Sigmoid colon (tissue), 6 donors: ENCODE measurements at regions not wholly inside any gene's neighbourhood (a gene's known extent, or its start where the extent isn't known, plus 50 kb on each side); places are given as distances from the start of the nearest gene placed in this dataset.

Experiments used
- DNase-seq: peaks from one replicate; pipeline ENCODE4 v3.0.0-alpha.2; 2019
- H3K27ac ChIP-seq, 4 donors: fragments of 200-600 bp; sonication (generic); one replicate each; pipeline ENCODE4 v1.5.1; 2016 to 2019; ENCODE audit warnings: mild to moderate bottlenecking in 1 of 4
- H3K27me3 ChIP-seq, 3 donors: fragments of 200-600 bp; sonication (generic); one replicate each; pipeline ENCODE4 v1.5.1; 2019; ENCODE audit warnings: mild to moderate bottlenecking in 1 of 3
- H3K36me3 ChIP-seq, 4 donors: fragments of 200-600 bp; sonication (generic); one replicate each; pipeline ENCODE4 v1.5.1; 2016 to 2019
- H3K4me1 ChIP-seq, 4 donors: fragments of 200-600 bp; sonication (generic); one replicate each; pipeline ENCODE4 v1.5.1; 2017 to 2019
- H3K4me3 ChIP-seq, 4 donors: fragments of 200-600 bp; sonication (generic); one replicate each; pipeline ENCODE4 v1.5.1; 2017 to 2019; ENCODE audit warnings: mild to moderate bottlenecking in 2 of 4, moderate library complexity in 1 of 4
- H3K9me3 ChIP-seq, 4 donors: fragments of 200-600 bp in 3 of 4; sonication (generic) in 3 of 4; one replicate each; pipeline versions ENCODE4 v1.5.1 to v1.6.1; 2013 to 2019
- EP300 ChIP-seq, 4 donors: sonication (generic); formaldehyde crosslinking; IDR thresholded peaks; one replicate each; pipeline ENCODE4 v1.6.1; 2017; ENCODE audit warnings: antibody characterized with exemption in 4 of 4
- POLR2A ChIP-seq, 2 donors: fragments of 450-650 bp; IDR thresholded peaks; one replicate each; pipeline ENCODE4 v1.6.1; 2016; ENCODE audit warnings: antibody characterized with exemption in 2 of 2, mild to moderate bottlenecking in 2 of 2, moderate library complexity in 2 of 2
- POLR2AphosphoS5 ChIP-seq, 4 donors: sonication (generic); formaldehyde crosslinking; IDR thresholded peaks; one replicate each; pipeline ENCODE4 v1.6.1; 2017; ENCODE audit warnings: antibody characterized with exemption in 4 of 4
- WGBS, 2 donors: extraction: QIAGEN DNeasy Blood & Tissue Kit; methylation state at CpG; one replicate each; pipeline ENCODE4 v1.1.7; 2013; 5-methylcytosine and 5-hydroxymethylcytosine counted together
- intact Hi-C: fragments of 100-400 bp; cut with DNase I; formaldehyde crosslinking; loops from one replicate; pipeline ENCODE4 v1.15.1; 2023
- TF ChIP-seq, protein P1 (sequence below), 4 experiments: fragments of 450-650 bp in 3 of 4; fragments of 200-600 bp in 1 of 4; IDR thresholded peaks; one replicate each; pipeline ENCODE4 v1.5.1; 2016 to 2019; ENCODE audit warnings: antibody characterized with exemption in 4 of 4, mild to moderate bottlenecking in 3 of 4, moderate library complexity in 2 of 4
- donor health status: healthy with polysubstance abuse.
- donor health status: healthy.

DNA sequence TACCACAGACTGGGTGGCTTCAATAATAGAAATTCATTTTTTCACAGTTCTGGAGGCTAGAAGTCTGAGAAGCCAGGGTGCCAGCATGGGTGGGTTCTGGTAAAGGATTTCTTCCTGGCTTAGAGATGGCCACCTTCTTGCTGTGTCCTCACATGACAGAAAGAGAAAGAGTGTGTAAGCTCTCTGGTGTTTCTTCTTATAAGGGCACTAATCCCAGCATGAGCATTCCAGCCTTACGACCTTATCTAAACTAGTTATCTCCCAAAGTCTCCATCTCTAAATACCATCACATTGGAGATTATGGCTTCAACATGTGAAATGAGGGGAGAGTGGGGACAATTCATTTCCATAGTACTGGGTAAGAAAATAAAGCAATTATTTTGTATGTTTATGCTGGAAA, 226.5 kb upstream of the TUSC1 start:
- H3K9me3 ChIP-seq = no peaks in the 10 kb centered on the region
- H3K4me1 ChIP-seq = no peaks in the 10 kb centered on the region
- 74 to 87% methylated on average over 1 of the region's 1 CpG for WGBS, 2 donors
- H3K4me3 ChIP-seq = no peak overlapping the region
- DNase-seq = no peak
- no peaks in the 10 kb centered on the region for H3K27me3 ChIP-seq
- TF ChIP-seq POLR2A (IDR thresholded peaks at IDR 0.05) (no peak), EP300 (IDR thresholded peaks at IDR 0.05) (no peak), POLR2AphosphoS5 (IDR thresholded peaks at IDR 0.05) (no peak)
- TF ChIP-seq, protein P1, sequence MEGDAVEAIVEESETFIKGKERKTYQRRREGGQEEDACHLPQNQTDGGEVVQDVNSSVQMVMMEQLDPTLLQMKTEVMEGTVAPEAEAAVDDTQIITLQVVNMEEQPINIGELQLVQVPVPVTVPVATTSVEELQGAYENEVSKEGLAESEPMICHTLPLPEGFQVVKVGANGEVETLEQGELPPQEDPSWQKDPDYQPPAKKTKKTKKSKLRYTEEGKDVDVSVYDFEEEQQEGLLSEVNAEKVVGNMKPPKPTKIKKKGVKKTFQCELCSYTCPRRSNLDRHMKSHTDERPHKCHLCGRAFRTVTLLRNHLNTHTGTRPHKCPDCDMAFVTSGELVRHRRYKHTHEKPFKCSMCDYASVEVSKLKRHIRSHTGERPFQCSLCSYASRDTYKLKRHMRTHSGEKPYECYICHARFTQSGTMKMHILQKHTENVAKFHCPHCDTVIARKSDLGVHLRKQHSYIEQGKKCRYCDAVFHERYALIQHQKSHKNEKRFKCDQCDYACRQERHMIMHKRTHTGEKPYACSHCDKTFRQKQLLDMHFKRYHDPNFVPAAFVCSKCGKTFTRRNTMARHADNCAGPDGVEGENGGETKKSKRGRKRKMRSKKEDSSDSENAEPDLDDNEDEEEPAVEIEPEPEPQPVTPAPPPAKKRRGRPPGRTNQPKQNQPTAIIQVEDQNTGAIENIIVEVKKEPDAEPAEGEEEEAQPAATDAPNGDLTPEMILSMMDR (IDR thresholded peaks at IDR 0.05) = no peak
- H3K27ac ChIP-seq = no peak overlapping the region
- no peaks in the 10 kb centered on the region for H3K36me3 ChIP-seq
- intact Hi-C loops = no loop called here

DNA sequence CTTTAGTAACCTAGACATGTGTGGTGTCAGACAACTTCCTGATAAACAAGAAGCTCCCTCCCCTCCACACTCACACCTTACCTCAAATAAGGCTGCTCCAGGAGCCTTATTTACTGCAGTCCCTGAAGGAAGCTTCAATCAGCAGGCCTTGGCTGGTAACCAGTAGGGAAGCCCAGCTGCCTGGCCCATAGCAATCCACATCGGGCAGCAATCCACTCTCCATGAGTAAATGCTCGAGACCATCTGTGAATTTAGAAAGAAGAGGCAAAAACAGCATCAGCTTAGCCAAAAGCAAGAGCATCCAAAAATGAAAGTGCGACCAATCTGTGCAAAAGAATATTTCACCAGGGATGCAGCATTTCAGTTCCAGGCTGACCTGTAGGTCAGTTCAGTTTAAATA, 213.3 kb upstream of the TUSC1 start:
- H3K4me1 ChIP-seq = no peaks in the 10 kb centered on the region
- H3K36me3 ChIP-seq = no peaks in the 10 kb centered on the region
- TF ChIP-seq, protein P1 (IDR thresholded peaks at IDR 0.05) = no peak
- TF ChIP-seq EP300 (IDR thresholded peaks at IDR 0.05) (no peak), POLR2A (IDR thresholded peaks at IDR 0.05) (no peak), POLR2AphosphoS5 (IDR thresholded peaks at IDR 0.05) (no peak)
- 74 to 75% methylated on average over 3 of the region's 3 CpGs for WGBS, 2 donors
- H3K27me3 ChIP-seq = no peaks in the 10 kb centered on the region
- no peak overlapping the region for H3K4me3 ChIP-seq
- intact Hi-C loops = no loop called here
- DNase-seq = no peak
- H3K9me3 ChIP-seq = peaks cover 0 to 5% (median 0%) of the 10 kb centered on the region in 4 donors
- H3K27ac ChIP-seq = no peak overlapping the region

DNA sequence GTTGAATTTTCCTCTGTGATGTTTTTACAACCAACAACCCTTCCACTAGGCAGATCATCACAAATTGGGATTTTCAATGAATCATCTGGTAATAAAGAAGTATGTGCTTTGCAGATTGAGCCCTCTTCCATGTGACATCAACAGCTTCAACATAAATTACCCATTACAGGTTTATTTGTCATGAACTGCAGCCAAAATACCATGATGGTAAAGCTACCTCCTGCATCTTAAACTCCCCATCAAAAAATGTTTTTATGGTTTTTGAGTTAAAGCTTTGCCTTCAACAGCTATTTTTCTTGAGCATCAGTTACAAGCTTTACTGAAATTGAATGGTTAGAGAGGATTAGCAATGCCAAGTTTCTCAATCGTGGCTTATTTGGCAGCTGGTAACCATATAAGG, 211.4 kb upstream of the TUSC1 start:
- H3K4me3 ChIP-seq = no peak overlapping the region
- H3K9me3 ChIP-seq = no peaks in the 10 kb centered on the region
- intact Hi-C loops = no loop called here
- H3K27ac ChIP-seq = no peak overlapping the region
- H3K4me1 ChIP-seq = no peaks in the 10 kb centered on the region
- whole genome bisulfite sequencing, 2 donors = 74 to 84% methylated on average over 1 of the region's 1 CpG
- no peaks in the 10 kb centered on the region for H3K36me3 ChIP-seq
- no peak for DNase-seq
- H3K27me3 ChIP-seq = no peaks in the 10 kb centered on the region
- TF ChIP-seq EP300 (IDR thresholded peaks at IDR 0.05) (no peak), POLR2A (IDR thresholded peaks at IDR 0.05) (no peak), POLR2AphosphoS5 (IDR thresholded peaks at IDR 0.05) (no peak)
- TF ChIP-seq, protein P1 (IDR thresholded peaks at IDR 0.05) = no peak

DNA sequence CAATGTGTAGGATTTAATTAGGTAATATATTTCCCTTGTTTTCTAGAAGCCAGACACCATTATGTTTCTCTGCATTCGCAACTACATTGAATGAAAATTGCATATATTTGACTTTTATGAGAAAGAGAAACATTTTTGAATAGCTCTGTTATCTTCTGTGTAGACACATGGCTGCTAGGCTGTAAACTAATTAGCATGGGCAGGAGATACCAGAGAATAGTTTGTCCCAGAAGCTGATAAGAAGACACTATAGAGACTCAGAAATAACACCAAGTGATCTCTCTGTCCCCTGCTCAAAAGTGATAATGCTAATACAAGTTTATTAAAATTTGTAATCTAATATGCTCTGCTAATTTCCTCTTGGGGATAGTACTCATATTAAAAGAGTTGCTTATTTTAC, 198.0 kb upstream of the TUSC1 start:
- 70 to 82% methylated on average over 1 of the region's 1 CpG for WGBS, 2 donors

DNA sequence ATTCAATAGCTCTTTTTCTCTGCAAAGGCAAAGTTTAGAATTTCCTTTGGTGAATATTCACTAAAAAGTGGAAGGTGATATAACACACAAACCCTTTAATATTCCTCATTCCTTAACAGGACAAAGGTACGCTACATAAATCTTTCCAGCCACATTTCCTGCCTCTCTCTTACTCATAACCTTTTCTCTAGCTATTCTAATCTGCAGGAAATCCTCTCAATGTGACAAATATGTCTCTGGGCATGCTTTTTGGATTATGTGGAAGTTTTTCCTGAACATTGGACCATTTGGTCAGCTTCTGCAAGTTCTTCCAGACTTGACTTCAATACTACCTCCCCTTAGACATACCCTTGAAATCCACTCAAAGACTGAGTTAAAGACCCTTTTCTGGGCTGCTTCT, 186.3 kb upstream of the TUSC1 start:
- TF ChIP-seq EP300 (IDR thresholded peaks at IDR 0.05) = no peak
- TF ChIP-seq POLR2AphosphoS5 (IDR thresholded peaks at IDR 0.05) = no peak
- no peak for TF ChIP-seq POLR2A (IDR thresholded peaks at IDR 0.05)
- TF ChIP-seq, protein P1 (IDR thresholded peaks at IDR 0.05) = no peak
- Histone ChIP-seq H3K27ac (no peak overlapping the region), H3K4me3 (no peak overlapping the region), H3K9me3 (no peaks in the 10 kb centered on the region), H3K4me1 (no peaks in the 10 kb centered on the region), H3K36me3 (no peaks in the 10 kb centered on the region), H3K27me3 (no peaks in the 10 kb centered on the region)
- intact Hi-C loops = no loop called here
- no peak for DNase-seq
- 60 to 81% methylated on average over 1 of the region's 1 CpG for WGBS, 2 donors

More for the DNA sequence above, 198.0 kb upstream of the TUSC1 start:
- Histone ChIP-seq H3K9me3 (peaks cover 0 to 6% (median 1%) of the 10 kb centered on the region in 4 donors), H3K27me3 (no peaks in the 10 kb centered on the region), H3K4me1 (no peaks in the 10 kb centered on the region), H3K27ac (no peak overlapping the region), H3K4me3 (no peak overlapping the region), H3K36me3 (no peaks in the 10 kb centered on the region)
- DNase-seq = no peak
- TF ChIP-seq, protein P1 (IDR thresholded peaks at IDR 0.05) = no peak
- TF ChIP-seq POLR2A (IDR thresholded peaks at IDR 0.05) = no peak
- TF ChIP-seq POLR2AphosphoS5 (IDR thresholded peaks at IDR 0.05) = no peak
- intact Hi-C loops = no loop called here
